BJ (cell line): ENCODE measurements at regions not wholly inside any gene's neighbourhood (a gene's known extent, or its start where the extent isn't known, plus 50 kb on each side); places are given as distances from the start of the nearest gene placed in this dataset.

ENCODE experiments used
- CTCF ChIA-PET: fragments of 350-600 bp; formaldehyde crosslinking; extraction: SDS; loops from one replicate; lab custom pipeline; 2021; ENCODE audit warnings: antibody characterized with exemption, inconsistent platforms; lab: Yijun Ruan, JAX
- POLR2A ChIA-PET: fragments of 300-600 bp; sonication (Branson Sonifier 250); formaldehyde crosslinking; extraction: SDS; loops from one replicate; lab custom pipeline; 2021; ENCODE audit warnings: antibody characterized with exemption; lab: Charles Lee
- DNase-seq: peaks from one replicate; pipeline ENCODE4 v3.0.0-alpha.2; 2011; ENCODE audit warnings: low read depth
- H3K27me3 ChIP-seq: 2 replicates; pipeline ENCODE4 v1.6.0; 2011; ENCODE audit warnings: low read length; ENCODE audit not compliant: control insufficient read depth, insufficient read depth
- H3K36me3 ChIP-seq: 2 replicates; pipeline ENCODE4 v1.5.1; 2011; ENCODE audit warnings: low read length; ENCODE audit not compliant: control insufficient read depth, insufficient read depth
- H3K4me3 ChIP-seq: 2 replicates; pipeline ENCODE4 v1.5.1; 2011; ENCODE audit warnings: low read depth, mild to moderate bottlenecking, control low read depth, low read length
- TF ChIP-seq, protein P1 (sequence below): IDR thresholded peaks from 2 replicates; pipeline ENCODE4 v1.5.1; 2011; ENCODE audit warnings: low read depth, mild to moderate bottlenecking, control low read depth, inconsistent platforms, low read length, moderate library complexity; ENCODE audit not compliant: insufficient read depth

DNA sequence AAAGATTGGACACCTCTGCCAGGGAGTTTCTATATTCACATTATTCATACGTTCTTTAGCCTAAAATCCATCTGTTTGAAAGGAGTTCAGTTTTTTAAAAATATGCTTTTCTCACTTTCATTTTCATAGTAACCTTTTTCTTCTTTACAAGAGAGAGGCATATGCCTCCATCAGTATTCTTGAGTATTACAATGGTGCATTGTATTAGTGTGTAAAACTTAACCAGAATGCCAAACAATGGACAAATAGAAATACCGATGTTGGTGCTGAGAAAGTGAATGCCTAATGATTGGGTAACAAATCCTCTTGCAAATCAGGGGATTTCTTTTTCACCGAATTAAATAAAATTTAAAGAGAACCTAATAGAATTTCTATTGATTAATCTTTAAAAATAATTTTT, 163.2 kb upstream of the LAMA2 start:
- no peaks in the 10 kb centered on the region for H3K36me3 ChIP-seq
- no peak for DNase-seq
- TF ChIP-seq, protein P1, sequence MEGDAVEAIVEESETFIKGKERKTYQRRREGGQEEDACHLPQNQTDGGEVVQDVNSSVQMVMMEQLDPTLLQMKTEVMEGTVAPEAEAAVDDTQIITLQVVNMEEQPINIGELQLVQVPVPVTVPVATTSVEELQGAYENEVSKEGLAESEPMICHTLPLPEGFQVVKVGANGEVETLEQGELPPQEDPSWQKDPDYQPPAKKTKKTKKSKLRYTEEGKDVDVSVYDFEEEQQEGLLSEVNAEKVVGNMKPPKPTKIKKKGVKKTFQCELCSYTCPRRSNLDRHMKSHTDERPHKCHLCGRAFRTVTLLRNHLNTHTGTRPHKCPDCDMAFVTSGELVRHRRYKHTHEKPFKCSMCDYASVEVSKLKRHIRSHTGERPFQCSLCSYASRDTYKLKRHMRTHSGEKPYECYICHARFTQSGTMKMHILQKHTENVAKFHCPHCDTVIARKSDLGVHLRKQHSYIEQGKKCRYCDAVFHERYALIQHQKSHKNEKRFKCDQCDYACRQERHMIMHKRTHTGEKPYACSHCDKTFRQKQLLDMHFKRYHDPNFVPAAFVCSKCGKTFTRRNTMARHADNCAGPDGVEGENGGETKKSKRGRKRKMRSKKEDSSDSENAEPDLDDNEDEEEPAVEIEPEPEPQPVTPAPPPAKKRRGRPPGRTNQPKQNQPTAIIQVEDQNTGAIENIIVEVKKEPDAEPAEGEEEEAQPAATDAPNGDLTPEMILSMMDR = no peak
- no peak overlapping the region for H3K4me3 ChIP-seq
- H3K27me3 ChIP-seq = no peaks in the 10 kb centered on the region
- POLR2A ChIA-PET = no interaction called here
- CTCF ChIA-PET = interaction anchor here (1.1 kb wide), 1 partner anchor 203 kb away, joined by 3 read pairs; no protein-coding TSS in a partner anchor

DNA sequence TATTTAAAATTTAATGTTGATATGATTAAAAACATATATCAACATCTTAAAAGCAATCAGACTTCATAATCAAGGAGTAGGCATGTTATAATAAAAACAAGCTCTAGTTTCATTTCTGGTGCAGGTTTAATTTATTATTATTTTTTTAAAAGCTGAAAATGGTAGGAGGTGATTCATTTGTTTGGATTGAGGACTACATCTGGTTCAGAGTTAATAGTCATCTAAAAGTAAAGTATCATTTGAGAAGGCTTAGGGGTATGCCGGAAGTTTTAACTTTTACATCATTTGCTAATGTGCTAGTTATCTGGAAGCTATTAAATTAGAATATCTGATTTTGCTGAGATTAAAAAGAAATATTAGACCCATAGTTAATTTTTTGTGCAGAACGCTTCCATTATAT, 169.5 kb upstream of the LAMA2 start:
- Histone ChIP-seq H3K27me3 (no peaks in the 10 kb centered on the region), H3K4me3 (no peak overlapping the region), H3K36me3 (no peaks in the 10 kb centered on the region)
- peak; percentile 66 for DNase-seq
- TF ChIP-seq, protein P1 = no peak
- ChIA-PET CTCF (interaction anchor here (0.5 to 1.6 kb wide), 2 partner anchors 187 to 786 kb away, joined by 3 to 4 read pairs; no protein-coding TSS in a partner anchor), POLR2A (interaction anchor here (0.6 kb wide), 1 partner anchor 13 kb away, joined by 3 read pairs; no protein-coding TSS in a partner anchor)

- DNase-seq = no peak
- Histone ChIP-seq H3K36me3 (no peaks in the 10 kb centered on the region), H3K4me3 (no peak overlapping the region), H3K27me3 (no peaks in the 10 kb centered on the region)
- ChIA-PET CTCF (no interaction called here), POLR2A (interaction anchor here (0.6 kb wide), 1 partner anchor 13 kb away, joined by 3 read pairs; no protein-coding TSS in a partner anchor)
- TF ChIP-seq, protein P1 = no peak
Measured at GRCh38 chr6:128712898-128713297, 170.0 kb upstream of the LAMA2 start.

DNA sequence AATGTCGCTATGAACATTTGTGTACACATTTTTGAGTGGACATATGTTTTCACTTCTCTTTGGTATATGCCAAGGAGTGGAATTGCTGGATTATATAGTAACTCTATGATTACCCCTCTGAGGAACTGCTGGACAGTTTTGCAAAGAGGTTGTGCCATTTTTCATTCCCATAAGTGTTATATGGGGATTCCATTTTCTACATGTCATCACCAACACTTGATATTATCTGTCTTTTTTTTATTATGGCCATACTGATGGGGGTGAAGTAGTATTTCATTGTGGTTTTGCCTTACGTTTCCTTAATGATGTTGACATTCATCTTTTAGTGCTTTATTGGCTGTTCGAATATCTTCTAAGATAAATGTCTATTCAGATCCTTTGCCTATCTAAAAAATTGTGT, 171.8 kb upstream of the LAMA2 start:
- DNase-seq = no peak
- TF ChIP-seq, protein P1 = no peak
- H3K27me3 ChIP-seq = no peaks in the 10 kb centered on the region
- no peak overlapping the region for H3K4me3 ChIP-seq
- ChIA-PET POLR2A (no interaction called here), CTCF (no interaction called here)
- H3K36me3 ChIP-seq = no peaks in the 10 kb centered on the region

GRCh38 chr6:128710315-128710714, 172.6 kb upstream of the LAMA2 start:
- DNase-seq = peak; percentile 61
- H3K27me3 ChIP-seq = no peaks in the 10 kb centered on the region
- ChIA-PET CTCF (no interaction called here), POLR2A (interaction anchor here (0.6 kb wide), 1 partner anchor 14 kb away, joined by 4 read pairs; no protein-coding TSS in a partner anchor)
- H3K36me3 ChIP-seq = no peaks in the 10 kb centered on the region
- TF ChIP-seq, protein P1 = no peak
- no peak overlapping the region for H3K4me3 ChIP-seq
